Endodermal cell (in vitro differentiated cells): ENCODE measurements at regions not wholly inside any gene's neighbourhood (a gene's known extent, or its start where the extent isn't known, plus 50 kb on each side); places are given as distances from the start of the nearest gene placed in this dataset.

Experiments used
- DNase-seq: peaks from one replicate; pipeline ENCODE4 v3.0.0-alpha.2; 2017
- H3K27ac ChIP-seq: 2 replicates; pipeline ENCODE4 v1.5.1; 2013; ENCODE audit warnings: mild to moderate bottlenecking, low read depth, low read length, moderate library complexity
- H3K27me3 ChIP-seq: 2 replicates; pipeline ENCODE4 v1.6.1; 2013; ENCODE audit warnings: mild to moderate bottlenecking, low read length, moderate library complexity; ENCODE audit not compliant: insufficient read depth, control insufficient read depth, poor library complexity, severe bottlenecking
- H3K36me3 ChIP-seq: 2 replicates; pipeline ENCODE4 v1.7.0; 2013; ENCODE audit warnings: mild to moderate bottlenecking, low read length, moderate library complexity; ENCODE audit not compliant: control insufficient read depth, insufficient read depth
- H3K4me1 ChIP-seq: one replicate; pipeline ENCODE4 v1.7.0; 2013; ENCODE audit warnings: low read length; ENCODE audit not compliant: control insufficient read depth, insufficient read depth
- H3K4me3 ChIP-seq: 2 replicates; pipeline ENCODE4 v1.5.1; 2013; ENCODE audit warnings: mild to moderate bottlenecking, low read length, moderate library complexity
- H3K9ac ChIP-seq: 2 replicates; pipeline ENCODE4 v1.6.1; 2013; ENCODE audit warnings: mild to moderate bottlenecking, low read length, moderate library complexity; ENCODE audit not compliant: poor library complexity, severe bottlenecking; ENCODE audit errors: extremely low read depth
- H3K9me3 ChIP-seq: 2 replicates; pipeline ENCODE4 v1.6.1; 2013; ENCODE audit warnings: mild to moderate bottlenecking, low read length, moderate library complexity; ENCODE audit not compliant: control insufficient read depth
- H3K27ac Mint-ChIP-seq: 2 replicates; pipeline ENCODE4 v1.8.0; 2020; ENCODE audit warnings: mixed read lengths
- H3K27me3 Mint-ChIP-seq: 2 replicates; pipeline ENCODE4 v1.8.0; 2021; ENCODE audit warnings: mild to moderate bottlenecking, mixed read lengths; ENCODE audit not compliant: insufficient read depth
- H3K36me3 Mint-ChIP-seq: 2 replicates; pipeline ENCODE4 v1.8.0; 2020; ENCODE audit warnings: low read depth, mixed read lengths
- H3K4me1 Mint-ChIP-seq: 2 replicates; pipeline ENCODE4 v1.8.0; 2020; ENCODE audit warnings: mixed read lengths
- H3K4me3 Mint-ChIP-seq: 2 replicates; pipeline ENCODE4 v1.8.0; 2020; ENCODE audit warnings: mild to moderate bottlenecking, moderate library complexity, mixed read lengths
- H3K9me3 Mint-ChIP-seq: 2 replicates; pipeline ENCODE4 v1.8.0; 2020; ENCODE audit warnings: mild to moderate bottlenecking, mixed read lengths
- CTCF ChIP-seq: fragments of 200-600 bp; sonication (generic); conservative IDR thresholded peaks from 2 replicates; pipeline ENCODE4 v1.5.0; 2021; ENCODE audit warnings: antibody characterized with exemption, mild to moderate bottlenecking
- WGBS, 2 experiments: methylation state at CpG; one replicate each; pipeline versions ENCODE4 v1.1.5 to v1.1.7; 2013; ENCODE audit warnings: missing lambda C conversion rate in 2 of 2, mixed read lengths in 1 of 2; ENCODE audit not compliant: insufficient coverage in 1 of 2, insufficient read length in 1 of 2; 5-methylcytosine and 5-hydroxymethylcytosine counted together

- H3K4me3 ChIP-seq: no peak overlapping the region
- no peak for DNase-seq
- Mint-ChIP-seq H3K27ac (no peak overlapping the region), H3K4me1 (no peaks in the 10 kb centered on the region), H3K36me3 (no peaks in the 10 kb centered on the region), H3K27me3 (no peaks in the 10 kb centered on the region), H3K9me3 (no peaks in the 10 kb centered on the region), H3K4me3 (no peak overlapping the region)
- no peaks in the 10 kb centered on the region for H3K36me3 ChIP-seq
- no peak overlapping the region for H3K27ac ChIP-seq
- H3K4me1 ChIP-seq: no peaks in the 10 kb centered on the region
- H3K27me3 ChIP-seq: no peaks in the 10 kb centered on the region
- no peak overlapping the region for H3K9ac ChIP-seq
- no peaks in the 10 kb centered on the region for H3K9me3 ChIP-seq
- 79 to 84% methylated on average over 4 of the region's 4 CpGs for WGBS, 2 experiments
- TF ChIP-seq CTCF: no peak
Measured at GRCh38 chr10:42997849-42998165, 79.1 kb upstream of the RET start.

DNA sequence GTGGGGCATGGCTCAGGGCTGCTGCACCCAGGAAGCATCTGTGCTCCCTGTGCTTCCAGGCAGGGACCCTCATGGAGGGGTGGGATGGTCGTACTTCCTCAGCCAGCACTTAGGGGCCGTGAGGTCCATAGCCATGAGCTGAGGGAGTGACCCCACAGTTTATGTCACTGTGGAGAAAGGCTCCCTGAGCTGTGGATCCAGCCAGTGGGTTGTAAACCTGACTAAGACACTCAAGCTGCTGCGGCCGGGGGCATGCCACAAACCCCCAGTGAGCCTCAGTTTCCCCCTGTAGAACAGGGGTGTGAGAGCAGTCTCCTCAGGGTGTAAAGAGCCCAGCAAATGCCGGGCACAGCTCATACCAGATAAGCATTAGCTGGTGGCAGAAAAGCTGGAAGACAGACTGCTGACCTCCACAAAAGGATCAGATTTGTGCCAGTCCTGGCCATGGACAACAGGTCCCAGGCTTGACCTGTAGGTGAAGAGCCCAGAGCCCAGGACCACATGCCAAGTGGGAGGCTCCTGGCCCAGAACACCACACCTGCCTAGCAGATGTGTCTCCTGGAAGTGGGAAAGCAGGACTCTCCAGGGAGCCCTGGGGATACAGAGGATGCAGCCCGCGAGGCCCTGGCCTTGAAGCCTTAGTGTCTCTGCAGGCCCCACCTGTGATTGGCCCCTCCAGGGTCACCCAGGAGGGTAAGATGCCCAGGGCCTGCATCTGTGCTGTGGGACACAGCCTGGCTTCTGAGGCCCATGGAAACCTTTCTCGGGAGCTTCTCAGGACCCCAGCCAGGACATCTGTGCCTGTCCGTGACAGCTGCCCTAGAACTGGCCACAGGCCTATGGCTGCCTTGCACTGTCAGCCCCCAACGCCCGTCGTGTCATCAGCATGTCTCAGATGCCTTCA, 78.1 kb upstream of the RET start:
- H3K9me3 Mint-ChIP-seq: no peaks in the 10 kb centered on the region
- no peak overlapping the region for H3K4me3 Mint-ChIP-seq
- no peaks in the 10 kb centered on the region for H3K27me3 Mint-ChIP-seq
- Histone ChIP-seq H3K9ac (no peak overlapping the region), H3K27me3 (no peaks in the 10 kb centered on the region), H3K9me3 (peaks cover 2% of the 10 kb centered on the region), H3K36me3 (no peaks in the 10 kb centered on the region), H3K27ac (no peak overlapping the region), H3K4me1 (no peaks in the 10 kb centered on the region), H3K4me3 (no peak overlapping the region)
- no peaks in the 10 kb centered on the region for H3K36me3 Mint-ChIP-seq
- TF ChIP-seq CTCF: no peak
- 92% methylated on average over 6 to 12 of the region's 12 CpGs for WGBS, 2 experiments
- DNase-seq: peak; percentile 33
- H3K27ac Mint-ChIP-seq: no peak overlapping the region
- H3K4me1 Mint-ChIP-seq: no peaks in the 10 kb centered on the region

DNA sequence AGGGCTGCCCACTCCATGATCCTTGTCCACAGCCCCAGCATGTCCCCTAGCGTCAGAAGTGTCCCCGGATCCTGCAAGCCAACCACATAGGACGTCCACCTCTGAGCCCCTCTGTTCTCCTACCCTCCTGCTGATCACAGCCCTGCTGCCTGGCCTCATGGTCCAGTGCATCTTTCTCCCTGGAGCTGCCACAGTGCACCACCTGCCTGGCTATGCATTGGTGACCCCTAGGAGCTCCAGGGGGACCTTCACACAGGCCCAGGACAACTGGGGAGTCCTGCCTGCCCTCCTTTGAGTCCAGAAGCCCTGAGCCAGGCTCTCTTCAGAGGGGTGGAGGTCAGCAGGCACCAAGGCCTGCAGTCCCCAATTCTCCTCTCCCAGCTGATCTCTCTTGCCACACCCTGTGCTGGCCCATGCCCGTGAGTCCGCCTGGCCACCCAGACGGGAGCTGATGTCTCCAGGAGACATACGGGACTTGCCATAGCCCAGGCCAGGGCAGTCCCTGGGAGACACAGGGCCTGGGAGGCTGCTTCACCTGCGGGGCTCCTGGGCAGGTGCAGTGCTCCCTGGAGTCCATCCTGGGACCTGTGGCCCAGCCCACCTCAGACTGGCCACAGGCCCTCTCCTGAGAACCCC, 77.4 kb upstream of the RET start:
- Histone ChIP-seq H3K4me3 (no peak overlapping the region), H3K9ac (no peak overlapping the region), H3K36me3 (no peaks in the 10 kb centered on the region), H3K4me1 (no peaks in the 10 kb centered on the region), H3K27ac (no peak overlapping the region), H3K27me3 (no peaks in the 10 kb centered on the region), H3K9me3 (peaks cover 4% of the 10 kb centered on the region)
- Mint-ChIP-seq H3K9me3 (no peaks in the 10 kb centered on the region), H3K36me3 (no peaks in the 10 kb centered on the region), H3K27me3 (no peaks in the 10 kb centered on the region), H3K27ac (no peak overlapping the region), H3K4me1 (no peaks in the 10 kb centered on the region), H3K4me3 (no peak overlapping the region)
- DNase-seq: no peak
- TF ChIP-seq CTCF: no peak
- WGBS, 2 experiments: 94 to 97% methylated on average over 4 to 8 of the region's 8 CpGs
